Peyer's patch (tissue), 4 donors: ENCODE measurements at regions not wholly inside any gene's neighbourhood (a gene's known extent, or its start where the extent isn't known, plus 50 kb on each side); places are given as distances from the start of the nearest gene placed in this dataset.

ENCODE experiments used
- DNase-seq, 3 donors: peaks; one replicate each; pipeline ENCODE4 v3.0.0-alpha.2; 2017 to 2019
- H3K27ac ChIP-seq, 4 donors: fragments of 200-600 bp; sonication (generic); one replicate each; pipeline ENCODE4 v1.5.1; 2016 to 2019
- H3K27me3 ChIP-seq, 2 donors: fragments of 200-600 bp; sonication (generic); one replicate each; pipeline ENCODE4 v1.5.1; 2019
- H3K36me3 ChIP-seq, 3 donors: fragments of 200-600 bp; sonication (generic); one replicate each; pipeline ENCODE4 v1.5.1; 2016 to 2019
- H3K4me1 ChIP-seq, 4 donors: fragments of 200-600 bp; sonication (generic); one replicate each; pipeline ENCODE4 v1.5.1; 2016 to 2019
- H3K4me3 ChIP-seq, 4 donors: fragments of 200-600 bp; sonication (generic); 1 replicate in 3 of 4; 2 replicates in 1 of 4; pipeline ENCODE4 v1.5.1; 2016 to 2019; ENCODE audit warnings: mild to moderate bottlenecking in 1 of 4
- H3K9me3 ChIP-seq, 4 donors: fragments of 200-600 bp; sonication (generic); one replicate each; pipeline ENCODE4 v1.5.1; 2016 to 2019; ENCODE audit warnings: mild to moderate bottlenecking in 1 of 4
- POLR2A ChIP-seq, 2 donors: fragments of 450-650 bp; IDR thresholded peaks; one replicate each; pipeline ENCODE4 v1.5.1; 2017; ENCODE audit warnings: antibody characterized with exemption in 2 of 2, mild to moderate bottlenecking in 2 of 2, moderate library complexity in 2 of 2
- TF ChIP-seq, protein P1 (sequence below), 6 experiments: fragments of 450-650 bp in 4 of 6; fragments of 200-600 bp in 2 of 6; sonication (generic) in 1 of 6; IDR thresholded peaks; one replicate each; pipeline ENCODE4 v1.5.1; 2017 to 2019; ENCODE audit warnings: antibody characterized with exemption in 6 of 6, mild to moderate bottlenecking in 3 of 6, moderate library complexity in 1 of 6

DNA sequence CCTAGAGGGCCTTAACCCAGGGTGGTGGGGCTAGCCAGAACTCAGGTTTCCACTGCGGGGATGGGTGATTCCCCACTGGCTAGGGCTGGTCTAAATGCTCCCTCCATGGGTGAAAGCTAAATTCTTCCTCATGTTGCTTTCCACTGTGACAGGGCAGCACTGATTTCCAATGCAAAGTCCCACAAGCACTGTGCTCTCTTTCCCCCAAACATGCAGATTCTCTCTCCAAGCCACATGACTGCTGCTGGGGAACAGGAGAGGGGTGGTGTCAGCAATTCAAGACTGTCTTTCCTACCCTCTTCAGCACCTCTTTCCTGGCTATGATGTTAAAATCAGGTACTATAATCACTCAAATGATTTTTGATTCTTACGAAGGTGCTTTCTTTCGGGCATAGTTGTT lies 215.5 kb downstream of the RWDD3 start:
- H3K27ac ChIP-seq = no peak overlapping the region
- DNase-seq = no peak
- no peaks in the 10 kb centered on the region for H3K4me1 ChIP-seq
- no peaks in the 10 kb centered on the region for H3K9me3 ChIP-seq
- no peak overlapping the region for H3K4me3 ChIP-seq
- no peaks in the 10 kb centered on the region for H3K36me3 ChIP-seq
- no peak for TF ChIP-seq POLR2A (IDR thresholded peaks at IDR 0.05)
- TF ChIP-seq, protein P1, sequence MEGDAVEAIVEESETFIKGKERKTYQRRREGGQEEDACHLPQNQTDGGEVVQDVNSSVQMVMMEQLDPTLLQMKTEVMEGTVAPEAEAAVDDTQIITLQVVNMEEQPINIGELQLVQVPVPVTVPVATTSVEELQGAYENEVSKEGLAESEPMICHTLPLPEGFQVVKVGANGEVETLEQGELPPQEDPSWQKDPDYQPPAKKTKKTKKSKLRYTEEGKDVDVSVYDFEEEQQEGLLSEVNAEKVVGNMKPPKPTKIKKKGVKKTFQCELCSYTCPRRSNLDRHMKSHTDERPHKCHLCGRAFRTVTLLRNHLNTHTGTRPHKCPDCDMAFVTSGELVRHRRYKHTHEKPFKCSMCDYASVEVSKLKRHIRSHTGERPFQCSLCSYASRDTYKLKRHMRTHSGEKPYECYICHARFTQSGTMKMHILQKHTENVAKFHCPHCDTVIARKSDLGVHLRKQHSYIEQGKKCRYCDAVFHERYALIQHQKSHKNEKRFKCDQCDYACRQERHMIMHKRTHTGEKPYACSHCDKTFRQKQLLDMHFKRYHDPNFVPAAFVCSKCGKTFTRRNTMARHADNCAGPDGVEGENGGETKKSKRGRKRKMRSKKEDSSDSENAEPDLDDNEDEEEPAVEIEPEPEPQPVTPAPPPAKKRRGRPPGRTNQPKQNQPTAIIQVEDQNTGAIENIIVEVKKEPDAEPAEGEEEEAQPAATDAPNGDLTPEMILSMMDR (IDR thresholded peaks at IDR 0.05) = no peak
- no peaks in the 10 kb centered on the region for H3K27me3 ChIP-seq

GRCh38 chr1:95451054-95451453 lies 217.0 kb downstream of the RWDD3 start:
- H3K4me1 ChIP-seq = no peaks in the 10 kb centered on the region
- no peak for TF ChIP-seq POLR2A (IDR thresholded peaks at IDR 0.05)
- TF ChIP-seq, protein P1 (IDR thresholded peaks at IDR 0.05) = no peak
- DNase-seq = no peak
- H3K27me3 ChIP-seq = no peaks in the 10 kb centered on the region
- no peak overlapping the region for H3K27ac ChIP-seq
- no peaks in the 10 kb centered on the region for H3K36me3 ChIP-seq
- no peak overlapping the region for H3K4me3 ChIP-seq
- H3K9me3 ChIP-seq = no peaks in the 10 kb centered on the region

DNA sequence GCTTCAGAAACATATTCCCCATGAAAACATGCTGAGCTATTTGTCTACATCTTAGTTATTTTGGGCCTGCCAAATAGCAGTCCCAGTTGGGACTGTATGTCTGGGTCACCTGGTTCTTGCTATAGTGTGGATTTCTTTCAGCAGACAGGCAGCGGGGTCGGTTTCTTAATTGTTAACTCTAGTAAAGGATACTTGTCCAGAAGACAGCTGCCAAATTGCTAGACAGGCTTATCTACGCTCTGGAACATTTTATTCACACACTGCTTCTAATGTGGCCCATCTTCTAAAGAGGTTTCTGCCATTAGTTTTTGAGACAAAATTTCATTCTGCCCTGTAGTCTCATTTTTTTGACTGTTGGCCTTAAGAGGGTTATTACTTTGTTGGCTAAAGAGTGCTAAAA lies 217.9 kb downstream of the RWDD3 start:
- Histone ChIP-seq H3K27ac (no peak overlapping the region), H3K4me1 (no peaks in the 10 kb centered on the region), H3K9me3 (no peaks in the 10 kb centered on the region), H3K4me3 (no peak overlapping the region), H3K27me3 (no peaks in the 10 kb centered on the region), H3K36me3 (no peaks in the 10 kb centered on the region)
- no peak for TF ChIP-seq POLR2A (IDR thresholded peaks at IDR 0.05)
- TF ChIP-seq, protein P1 (IDR thresholded peaks at IDR 0.05) = no peak
- no peak for DNase-seq

DNA sequence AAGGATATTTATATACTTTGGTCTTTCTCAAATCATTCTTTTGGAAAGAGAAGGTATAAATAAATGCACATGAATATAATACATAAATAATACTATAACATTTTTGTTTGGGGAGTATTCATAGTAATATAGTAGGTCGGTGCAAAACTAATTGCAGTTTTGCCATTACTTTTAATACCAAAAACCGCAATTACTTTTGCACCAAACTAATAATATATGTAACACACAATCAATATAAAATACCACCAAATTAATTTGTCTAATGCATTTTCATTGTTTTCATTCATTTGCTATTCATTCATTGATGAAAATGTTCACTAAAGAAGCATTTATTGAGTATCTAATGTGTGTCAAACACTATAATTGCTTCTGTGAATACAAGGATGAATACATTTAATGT lies 219.0 kb downstream of the RWDD3 start:
- Histone ChIP-seq H3K9me3 (no peaks in the 10 kb centered on the region), H3K27me3 (no peaks in the 10 kb centered on the region), H3K27ac (no peak overlapping the region), H3K36me3 (no peaks in the 10 kb centered on the region), H3K4me3 (no peak overlapping the region), H3K4me1 (no peaks in the 10 kb centered on the region)
- TF ChIP-seq, protein P1 (IDR thresholded peaks at IDR 0.05) = no peak
- no peak for TF ChIP-seq POLR2A (IDR thresholded peaks at IDR 0.05)
- no peak for DNase-seq

- no peak overlapping the region for H3K27ac ChIP-seq
- TF ChIP-seq, protein P1 (IDR thresholded peaks at IDR 0.05) = no peak
- no peaks in the 10 kb centered on the region for H3K36me3 ChIP-seq
- no peak overlapping the region for H3K4me3 ChIP-seq
- H3K9me3 ChIP-seq = no peaks in the 10 kb centered on the region
- no peaks in the 10 kb centered on the region for H3K4me1 ChIP-seq
- no peak for DNase-seq
- H3K27me3 ChIP-seq = no peaks in the 10 kb centered on the region
Observed at GRCh38 chr1:95467036-95467435, 233.0 kb downstream of the RWDD3 start.
